ENCODE measurements at regions not wholly inside any gene's neighbourhood (a gene's known extent, or its start where the extent isn't known, plus 50 kb on each side); places are given as distances from the start of the nearest gene placed in this dataset.

DNA sequence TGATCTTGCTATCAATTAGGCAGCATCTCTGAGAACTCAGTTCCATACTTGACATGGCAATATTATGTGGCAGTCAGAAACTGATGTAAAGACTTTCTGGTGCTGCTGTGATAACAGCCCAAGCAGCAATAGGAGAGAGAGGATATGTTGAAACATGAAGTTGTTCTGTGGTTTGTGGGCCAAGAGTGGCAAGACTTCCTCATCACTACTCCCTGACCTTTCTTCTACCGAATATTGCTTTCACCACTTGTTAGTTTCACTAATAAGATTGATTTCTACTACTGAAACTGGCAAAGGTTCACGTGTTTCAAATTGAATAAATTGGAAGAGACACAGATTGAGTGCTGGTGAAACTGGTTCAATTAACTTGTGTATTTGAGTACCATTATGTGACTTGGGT, 852.6 kb upstream of the RAG2 start:
- Histone ChIP-seq H2AFZ (ENCODE audit: low read length) (no peak overlapping the region), H3K9me3 (ENCODE audit: low read length) (peaks cover 29% of the 10 kb centered on the region; the same call in 1 of the 2 replicates), H3K36me3 (replicated peaks in 1 of 2; ENCODE audit: control insufficient read depth in 1 of 2, insufficient read depth in 2 of 2, low read length in 2 of 2) (no peaks in the 10 kb centered on the region), H3K79me2 (ENCODE audit: insufficient read depth, low read length) (no peaks in the 10 kb centered on the region), H3K9ac (ENCODE audit: insufficient read depth, low read depth, low read length) (no peak overlapping the region), H3K4me2 (ENCODE audit: low read depth, low read length) (no peak overlapping the region), H3K27ac (ENCODE audit: extremely low read length, insufficient read depth, low read length) (no peak overlapping the region), H4K20me1 (ENCODE audit: insufficient read depth, low read length) (no peaks in the 10 kb centered on the region), H3K4me1 (ENCODE audit: insufficient read depth, low read length) (no peaks in the 10 kb centered on the region), H3K4me3 (replicated peaks in 1 of 3; ENCODE audit: insufficient read depth in 1 of 3, low read depth in 2 of 3, low read length in 3 of 3) (no peak overlapping the region), H3K27me3 (ENCODE audit: control insufficient read depth in 1 of 2, insufficient read depth in 2 of 2, low read length in 2 of 2) (no peaks in the 10 kb centered on the region)
- WGBS (ENCODE audit: low lambda C conversion rate): 2% methylated on average over 2 of the region's 2 CpGs
- BruUV-seq (replicated peaks): no TSS peak
- DNase-seq (ENCODE audit: low spot score) (no peak), FAIRE-seq (no peak), ATAC-seq (no peak)
- intact Hi-C loops (cut with micrococcal nuclease; ENCODE audit: unreplicated experiment) (no loop called here), in situ Hi-C loops (cut with HindIII; ENCODE audit: extremely low pct_ligation_motif_present, low pct_unique_long_range_greater_than_20kb) (no loop called here)
- ChIA-PET CTCF (ENCODE audit: low intra/inter-chr PET ratio, low total read pairs) (no interaction called here), POLR2A (no interaction called here)
- TF ChIP-seq ZSCAN21 (CRISPR knock-in tag; IDR thresholded peaks at IDR 0.05; ENCODE audit: borderline replicate concordance): no peak
- no peak for TF ChIP-seq HNF4A (CRISPR knock-in tag; IDR thresholded peaks at IDR 0.05)
- TF ChIP-seq ZNF124 (CRISPR knock-in tag; IDR thresholded peaks at IDR 0.05): no peak
- TF ChIP-seq TMF1 (CRISPR knock-in tag; IDR thresholded peaks at IDR 0.05; ENCODE audit: low read depth): no peak
- no peak for TF ChIP-seq ZSCAN25 (CRISPR knock-in tag; IDR thresholded peaks at IDR 0.05)
- TF ChIP-seq, protein P1, sequence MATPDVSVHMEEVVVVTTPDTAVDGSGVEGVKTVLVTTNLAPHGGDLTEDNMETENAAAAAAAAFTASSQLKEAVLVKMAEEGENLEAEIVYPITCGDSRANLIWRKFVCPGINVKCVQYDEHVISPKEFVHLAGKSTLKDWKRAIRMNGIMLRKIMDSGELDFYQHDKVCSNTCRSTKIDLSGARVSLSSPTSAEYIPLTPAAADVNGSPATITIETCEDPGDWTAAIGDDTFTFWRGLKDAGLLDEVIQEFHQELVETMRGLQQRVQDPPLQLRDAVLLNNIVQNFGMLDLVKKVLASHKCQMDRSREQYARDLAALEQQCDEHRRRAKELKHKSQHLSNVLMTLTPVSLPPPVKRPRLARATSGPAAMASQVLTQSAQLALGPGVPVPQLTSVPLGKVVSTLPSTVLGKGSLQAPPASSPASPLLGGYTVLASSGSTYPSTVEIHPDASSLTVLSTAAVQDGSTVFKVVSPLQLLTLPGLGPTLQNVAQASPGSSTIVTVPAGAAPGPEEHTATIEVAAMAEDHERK (CRISPR knock-in tag; IDR thresholded peaks at IDR 0.05; ENCODE audit: low read depth): no peak
- TF ChIP-seq, protein P2, sequence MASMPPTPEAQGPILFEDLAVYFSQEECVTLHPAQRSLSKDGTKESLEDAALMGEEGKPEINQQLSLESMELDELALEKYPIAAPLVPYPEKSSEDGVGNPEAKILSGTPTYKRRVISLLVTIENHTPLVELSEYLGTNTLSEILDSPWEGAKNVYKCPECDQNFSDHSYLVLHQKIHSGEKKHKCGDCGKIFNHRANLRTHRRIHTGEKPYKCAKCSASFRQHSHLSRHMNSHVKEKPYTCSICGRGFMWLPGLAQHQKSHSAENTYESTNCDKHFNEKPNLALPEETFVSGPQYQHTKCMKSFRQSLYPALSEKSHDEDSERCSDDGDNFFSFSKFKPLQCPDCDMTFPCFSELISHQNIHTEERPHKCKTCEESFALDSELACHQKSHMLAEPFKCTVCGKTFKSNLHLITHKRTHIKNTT (CRISPR knock-in tag; IDR thresholded peaks at IDR 0.05): no peak
- no peak for TF ChIP-seq ZNF891 (CRISPR knock-in tag; IDR thresholded peaks at IDR 0.05)
- no peak for TF ChIP-seq TEAD3 (CRISPR knock-in tag; optimal IDR thresholded peaks at IDR 0.05; ENCODE audit: borderline replicate concordance)
- TF ChIP-seq, protein P3, sequence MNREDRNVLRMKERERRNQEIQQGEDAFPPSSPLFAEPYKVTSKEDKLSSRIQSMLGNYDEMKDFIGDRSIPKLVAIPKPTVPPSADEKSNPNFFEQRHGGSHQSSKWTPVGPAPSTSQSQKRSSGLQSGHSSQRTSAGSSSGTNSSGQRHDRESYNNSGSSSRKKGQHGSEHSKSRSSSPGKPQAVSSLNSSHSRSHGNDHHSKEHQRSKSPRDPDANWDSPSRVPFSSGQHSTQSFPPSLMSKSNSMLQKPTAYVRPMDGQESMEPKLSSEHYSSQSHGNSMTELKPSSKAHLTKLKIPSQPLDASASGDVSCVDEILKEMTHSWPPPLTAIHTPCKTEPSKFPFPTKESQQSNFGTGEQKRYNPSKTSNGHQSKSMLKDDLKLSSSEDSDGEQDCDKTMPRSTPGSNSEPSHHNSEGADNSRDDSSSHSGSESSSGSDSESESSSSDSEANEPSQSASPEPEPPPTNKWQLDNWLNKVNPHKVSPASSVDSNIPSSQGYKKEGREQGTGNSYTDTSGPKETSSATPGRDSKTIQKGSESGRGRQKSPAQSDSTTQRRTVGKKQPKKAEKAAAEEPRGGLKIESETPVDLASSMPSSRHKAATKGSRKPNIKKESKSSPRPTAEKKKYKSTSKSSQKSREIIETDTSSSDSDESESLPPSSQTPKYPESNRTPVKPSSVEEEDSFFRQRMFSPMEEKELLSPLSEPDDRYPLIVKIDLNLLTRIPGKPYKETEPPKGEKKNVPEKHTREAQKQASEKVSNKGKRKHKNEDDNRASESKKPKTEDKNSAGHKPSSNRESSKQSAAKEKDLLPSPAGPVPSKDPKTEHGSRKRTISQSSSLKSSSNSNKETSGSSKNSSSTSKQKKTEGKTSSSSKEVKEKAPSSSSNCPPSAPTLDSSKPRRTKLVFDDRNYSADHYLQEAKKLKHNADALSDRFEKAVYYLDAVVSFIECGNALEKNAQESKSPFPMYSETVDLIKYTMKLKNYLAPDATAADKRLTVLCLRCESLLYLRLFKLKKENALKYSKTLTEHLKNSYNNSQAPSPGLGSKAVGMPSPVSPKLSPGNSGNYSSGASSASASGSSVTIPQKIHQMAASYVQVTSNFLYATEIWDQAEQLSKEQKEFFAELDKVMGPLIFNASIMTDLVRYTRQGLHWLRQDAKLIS (CRISPR knock-in tag; IDR thresholded peaks at IDR 0.05): no peak
- no peak for TF ChIP-seq HOXA3 (CRISPR knock-in tag; IDR thresholded peaks at IDR 0.05)
- TF ChIP-seq EED (CRISPR knock-in tag; IDR thresholded peaks at IDR 0.05): no peak
- TF ChIP-seq, protein P4, sequence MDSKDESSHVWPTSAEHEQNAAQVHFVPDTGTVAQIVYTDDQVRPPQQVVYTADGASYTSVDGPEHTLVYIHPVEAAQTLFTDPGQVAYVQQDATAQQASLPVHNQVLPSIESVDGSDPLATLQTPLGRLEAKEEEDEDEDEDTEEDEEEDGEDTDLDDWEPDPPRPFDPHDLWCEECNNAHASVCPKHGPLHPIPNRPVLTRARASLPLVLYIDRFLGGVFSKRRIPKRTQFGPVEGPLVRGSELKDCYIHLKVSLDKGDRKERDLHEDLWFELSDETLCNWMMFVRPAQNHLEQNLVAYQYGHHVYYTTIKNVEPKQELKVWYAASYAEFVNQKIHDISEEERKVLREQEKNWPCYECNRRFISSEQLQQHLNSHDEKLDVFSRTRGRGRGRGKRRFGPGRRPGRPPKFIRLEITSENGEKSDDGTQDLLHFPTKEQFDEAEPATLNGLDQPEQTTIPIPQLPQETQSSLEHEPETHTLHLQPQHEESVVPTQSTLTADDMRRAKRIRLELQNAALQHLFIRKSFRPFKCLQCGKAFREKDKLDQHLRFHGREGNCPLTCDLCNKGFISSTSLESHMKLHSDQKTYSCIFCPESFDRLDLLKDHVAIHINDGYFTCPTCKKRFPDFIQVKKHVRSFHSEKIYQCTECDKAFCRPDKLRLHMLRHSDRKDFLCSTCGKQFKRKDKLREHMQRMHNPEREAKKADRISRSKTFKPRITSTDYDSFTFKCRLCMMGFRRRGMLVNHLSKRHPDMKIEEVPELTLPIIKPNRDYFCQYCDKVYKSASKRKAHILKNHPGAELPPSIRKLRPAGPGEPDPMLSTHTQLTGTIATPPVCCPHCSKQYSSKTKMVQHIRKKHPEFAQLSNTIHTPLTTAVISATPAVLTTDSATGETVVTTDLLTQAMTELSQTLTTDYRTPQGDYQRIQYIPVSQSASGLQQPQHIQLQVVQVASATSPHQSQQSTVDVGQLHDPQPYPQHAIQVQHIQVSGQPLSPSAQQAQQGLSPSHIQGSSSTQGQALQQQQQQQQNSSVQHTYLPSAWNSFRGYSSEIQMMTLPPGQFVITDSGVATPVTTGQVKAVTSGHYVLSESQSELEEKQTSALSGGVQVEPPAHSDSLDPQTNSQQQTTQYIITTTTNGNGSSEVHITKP (CRISPR knock-in tag; IDR thresholded peaks at IDR 0.05; ENCODE audit: low read depth): no peak
- TF ChIP-seq, protein P5, sequence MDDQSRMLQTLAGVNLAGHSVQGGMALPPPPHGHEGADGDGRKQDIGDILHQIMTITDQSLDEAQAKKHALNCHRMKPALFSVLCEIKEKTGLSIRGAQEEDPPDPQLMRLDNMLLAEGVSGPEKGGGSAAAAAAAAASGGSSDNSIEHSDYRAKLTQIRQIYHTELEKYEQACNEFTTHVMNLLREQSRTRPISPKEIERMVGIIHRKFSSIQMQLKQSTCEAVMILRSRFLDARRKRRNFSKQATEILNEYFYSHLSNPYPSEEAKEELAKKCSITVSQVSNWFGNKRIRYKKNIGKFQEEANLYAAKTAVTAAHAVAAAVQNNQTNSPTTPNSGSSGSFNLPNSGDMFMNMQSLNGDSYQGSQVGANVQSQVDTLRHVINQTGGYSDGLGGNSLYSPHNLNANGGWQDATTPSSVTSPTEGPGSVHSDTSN (CRISPR knock-in tag; IDR thresholded peaks at IDR 0.05; ENCODE audit: borderline replicate concordance): no peak
- no peak for TF ChIP-seq PCBP1 (IDR thresholded peaks at IDR 0.05; ENCODE audit: borderline replicate concordance, low read depth, low read length)

Measured in HepG2 (cell line).